Fibroblast of lung (primary cell): ENCODE measurements at regions not wholly inside any gene's neighbourhood (a gene's known extent, or its start where the extent isn't known, plus 50 kb on each side); places are given as distances from the start of the nearest gene placed in this dataset.

Experiments used
- DNase-seq, 2 donors: peaks; one replicate each; pipeline versions ENCODE4 v3.0.0 to v3.0.0-alpha.2; 2010; ENCODE audit warnings: low read depth in 2 of 2
- H2AFZ ChIP-seq: 2 replicates; pipeline ENCODE4 v1.5.1; 2012; ENCODE audit warnings: low read length, control low read depth, inconsistent platforms
- H3K27ac ChIP-seq: 2 replicates; pipeline ENCODE4 v1.5.1; 2011; ENCODE audit warnings: low read length, control low read depth; ENCODE audit not compliant: insufficient read depth
- H3K27me3 ChIP-seq: 2 replicates; pipeline ENCODE4 v1.5.1; 2011; ENCODE audit warnings: mild to moderate bottlenecking, low read length; ENCODE audit not compliant: control insufficient read depth, insufficient read depth
- H3K36me3 ChIP-seq: 2 replicates; pipeline ENCODE4 v1.5.1; 2011; ENCODE audit warnings: low read length; ENCODE audit not compliant: control insufficient read depth, insufficient read depth
- H3K4me1 ChIP-seq: 2 replicates; pipeline ENCODE4 v1.5.1; 2011; ENCODE audit warnings: low read length; ENCODE audit not compliant: control insufficient read depth, insufficient read depth; ENCODE audit errors: extremely low read depth
- H3K4me2 ChIP-seq: 2 replicates; pipeline ENCODE4 v1.5.1; 2011; ENCODE audit warnings: low read length, control low read depth; ENCODE audit not compliant: insufficient read depth; ENCODE audit errors: extremely low read depth
- H3K4me3 ChIP-seq, 4 experiments: fragments of 200-600 bp in 1 of 4; sonication (generic) in 1 of 4; replicated peaks in 1 of 4; 2 replicates each; pipeline ENCODE4 v1.5.1; 2011 to 2016; ENCODE audit warnings: low read length in 4 of 4, low read depth in 3 of 4, mild to moderate bottlenecking in 3 of 4, control low read depth in 2 of 4, inconsistent platforms in 1 of 4, mixed read lengths in 1 of 4; ENCODE audit not compliant: insufficient read depth in 1 of 4; ENCODE audit errors: control extremely low read depth in 1 of 4
- H3K79me2 ChIP-seq: 2 replicates; pipeline ENCODE4 v1.5.1; 2012; ENCODE audit warnings: mild to moderate bottlenecking, low read length, inconsistent platforms; ENCODE audit not compliant: control insufficient read depth, insufficient read depth
- H3K9ac ChIP-seq: 2 replicates; pipeline ENCODE4 v1.5.1; 2011; ENCODE audit warnings: mild to moderate bottlenecking, low read length, control low read depth; ENCODE audit not compliant: insufficient read depth
- H3K9me3 ChIP-seq: 2 replicates; pipeline ENCODE4 v1.5.1; 2012; ENCODE audit warnings: low read depth, low read length; ENCODE audit not compliant: control insufficient read depth, insufficient read depth
- H4K20me1 ChIP-seq: 2 replicates; pipeline ENCODE4 v1.5.1; 2011; ENCODE audit warnings: low read length; ENCODE audit not compliant: control insufficient read depth, insufficient read depth; ENCODE audit errors: extremely low read depth
- EZH2 ChIP-seq: IDR thresholded peaks from 2 replicates; pipeline ENCODE4 v1.5.1; 2012; ENCODE audit warnings: low read length, control low read depth, mild to moderate bottlenecking; ENCODE audit errors: missing control alignments
- TF ChIP-seq, protein P1 (sequence below), 2 donors: IDR thresholded peaks in 1 of 2; conservative IDR thresholded peaks in 1 of 2; 1 replicate in 1 of 2; 2 replicates in 1 of 2; pipeline ENCODE4 v1.5.1; 2011 to 2012; ENCODE audit warnings: low read length in 2 of 2, control low read depth in 1 of 2, inconsistent platforms in 1 of 2, low read depth in 1 of 2, mild to moderate bottlenecking in 1 of 2

DNA sequence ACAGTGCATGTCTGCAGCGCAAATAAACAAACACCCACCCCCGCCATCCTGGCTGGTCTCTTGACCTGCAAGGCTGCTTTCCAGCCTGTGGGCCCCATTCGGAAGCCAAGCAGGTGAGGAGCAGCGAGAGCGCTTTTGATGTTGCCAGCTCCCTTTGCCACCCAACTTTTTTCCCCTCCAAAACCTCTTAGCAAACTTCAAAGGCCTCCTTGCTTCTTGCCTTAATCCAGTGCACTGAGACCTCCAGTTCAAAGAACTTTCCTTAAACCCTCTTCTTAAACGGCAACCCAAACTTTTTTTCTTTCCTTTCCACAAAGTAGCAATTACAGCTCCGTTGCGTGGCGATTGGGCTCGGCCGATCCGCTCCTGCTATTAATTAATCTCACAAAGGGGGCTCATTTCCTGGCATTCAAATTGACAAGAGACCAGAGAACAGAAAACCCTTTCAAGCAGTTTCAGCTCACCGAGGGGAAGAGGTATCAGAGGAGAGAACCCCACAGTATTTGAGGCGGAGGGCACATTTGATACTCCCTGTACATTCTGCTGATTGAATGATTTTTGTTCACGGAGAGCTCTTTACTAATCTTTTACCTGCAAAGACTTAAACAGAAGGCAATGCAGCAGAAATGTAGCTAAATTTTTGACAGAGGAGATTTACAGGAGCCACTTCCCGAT is 531.4 kb downstream of the TMEM182 start:
- no peak overlapping the region for H3K4me2 ChIP-seq
- H2AFZ ChIP-seq, result no peak overlapping the region
- H3K9me3 ChIP-seq, result no peaks in the 10 kb centered on the region
- TF ChIP-seq EZH2, result no peak
- TF ChIP-seq, protein P1, sequence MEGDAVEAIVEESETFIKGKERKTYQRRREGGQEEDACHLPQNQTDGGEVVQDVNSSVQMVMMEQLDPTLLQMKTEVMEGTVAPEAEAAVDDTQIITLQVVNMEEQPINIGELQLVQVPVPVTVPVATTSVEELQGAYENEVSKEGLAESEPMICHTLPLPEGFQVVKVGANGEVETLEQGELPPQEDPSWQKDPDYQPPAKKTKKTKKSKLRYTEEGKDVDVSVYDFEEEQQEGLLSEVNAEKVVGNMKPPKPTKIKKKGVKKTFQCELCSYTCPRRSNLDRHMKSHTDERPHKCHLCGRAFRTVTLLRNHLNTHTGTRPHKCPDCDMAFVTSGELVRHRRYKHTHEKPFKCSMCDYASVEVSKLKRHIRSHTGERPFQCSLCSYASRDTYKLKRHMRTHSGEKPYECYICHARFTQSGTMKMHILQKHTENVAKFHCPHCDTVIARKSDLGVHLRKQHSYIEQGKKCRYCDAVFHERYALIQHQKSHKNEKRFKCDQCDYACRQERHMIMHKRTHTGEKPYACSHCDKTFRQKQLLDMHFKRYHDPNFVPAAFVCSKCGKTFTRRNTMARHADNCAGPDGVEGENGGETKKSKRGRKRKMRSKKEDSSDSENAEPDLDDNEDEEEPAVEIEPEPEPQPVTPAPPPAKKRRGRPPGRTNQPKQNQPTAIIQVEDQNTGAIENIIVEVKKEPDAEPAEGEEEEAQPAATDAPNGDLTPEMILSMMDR (conservative IDR thresholded peaks at IDR 0.05 in 1 of 2, IDR thresholded peaks at IDR 0.05 in 1 of 2; ENCODE audit: low read depth in 1 of 2, low read length in 2 of 2), result no peak
- no peaks in the 10 kb centered on the region for H3K27me3 ChIP-seq
- H3K27ac ChIP-seq, result no peak overlapping the region
- H3K36me3 ChIP-seq, result no peaks in the 10 kb centered on the region
- no peak overlapping the region for H3K9ac ChIP-seq
- H3K4me3 ChIP-seq, result no peak overlapping the region
- H4K20me1 ChIP-seq, result no peaks in the 10 kb centered on the region
- no peak for DNase-seq
- H3K79me2 ChIP-seq, result no peaks in the 10 kb centered on the region
- H3K4me1 ChIP-seq, result no peaks in the 10 kb centered on the region

DNA sequence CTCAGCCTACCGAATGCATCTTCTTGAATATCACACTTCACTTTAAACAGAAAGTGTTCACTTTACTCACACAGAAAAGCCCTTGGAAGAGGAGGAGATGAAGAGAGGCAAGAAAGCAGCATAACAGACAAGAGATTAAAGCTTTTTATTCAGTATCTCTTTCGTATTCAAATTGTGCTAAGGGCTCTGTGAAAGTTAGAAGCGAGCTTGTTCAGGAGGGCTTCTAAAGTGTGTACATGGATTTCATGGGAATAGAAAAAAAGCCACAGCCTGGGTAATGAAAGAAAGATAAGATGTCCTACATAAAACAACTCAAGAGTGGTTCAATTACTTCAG is 531.9 kb downstream of the TMEM182 start:
- no peaks in the 10 kb centered on the region for H3K79me2 ChIP-seq
- no peak for DNase-seq
- H3K36me3 ChIP-seq, result no peaks in the 10 kb centered on the region
- no peaks in the 10 kb centered on the region for H3K27me3 ChIP-seq
- H3K27ac ChIP-seq, result no peak overlapping the region
- no peak for TF ChIP-seq EZH2
- TF ChIP-seq, protein P1 (conservative IDR thresholded peaks at IDR 0.05 in 1 of 2, IDR thresholded peaks at IDR 0.05 in 1 of 2; ENCODE audit: low read depth in 1 of 2, low read length in 2 of 2), result no peak
- H3K4me2 ChIP-seq, result no peak overlapping the region
- no peaks in the 10 kb centered on the region for H3K9me3 ChIP-seq
- no peaks in the 10 kb centered on the region for H3K4me1 ChIP-seq
- no peak overlapping the region for H3K4me3 ChIP-seq
- no peak overlapping the region for H3K9ac ChIP-seq
- no peaks in the 10 kb centered on the region for H4K20me1 ChIP-seq
- H2AFZ ChIP-seq, result no peak overlapping the region

DNA sequence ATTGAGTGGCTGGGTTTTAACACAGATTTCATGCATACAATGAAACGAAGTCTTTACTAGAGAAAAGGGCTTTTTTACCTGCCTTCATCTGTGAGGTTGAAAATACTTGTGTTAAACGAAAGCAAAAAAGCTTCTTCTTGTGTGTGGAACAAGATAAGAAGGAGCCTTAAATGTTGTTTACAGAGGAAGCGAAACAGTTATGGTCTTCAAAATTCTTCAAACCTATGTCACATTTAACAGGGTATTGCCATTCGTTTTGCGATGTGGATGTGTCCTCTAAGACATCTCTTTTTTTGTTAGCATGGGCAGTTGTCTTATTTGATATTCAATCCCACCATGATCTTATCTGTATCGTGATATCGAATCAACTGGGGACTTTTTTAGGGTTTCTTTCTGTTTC is 532.6 kb downstream of the TMEM182 start:
- Histone ChIP-seq H3K4me3 (no peak overlapping the region), H4K20me1 (no peaks in the 10 kb centered on the region), H3K36me3 (no peaks in the 10 kb centered on the region), H3K27ac (no peak overlapping the region), H3K27me3 (no peaks in the 10 kb centered on the region), H3K9ac (no peak overlapping the region), H2AFZ (no peak overlapping the region), H3K9me3 (no peaks in the 10 kb centered on the region), H3K4me1 (no peaks in the 10 kb centered on the region), H3K79me2 (no peaks in the 10 kb centered on the region), H3K4me2 (no peak overlapping the region)
- DNase-seq, result no peak
- no peak for TF ChIP-seq EZH2
- TF ChIP-seq, protein P1 (conservative IDR thresholded peaks at IDR 0.05 in 1 of 2, IDR thresholded peaks at IDR 0.05 in 1 of 2; ENCODE audit: low read depth in 1 of 2, low read length in 2 of 2), result no peak
